Ishikawa (cell line): ENCODE measurements at regions not wholly inside any gene's neighbourhood (a gene's known extent, or its start where the extent isn't known, plus 50 kb on each side); places are given as distances from the start of the nearest gene placed in this dataset.

Source experiments
- CEBPB ChIP-seq: IDR thresholded peaks from 2 replicates; pipeline ENCODE4 v1.6.1; 2012
- CREB1 ChIP-seq: IDR thresholded peaks from 2 replicates; pipeline ENCODE4 v1.6.1; 2012; ENCODE audit warnings: low read depth
- EGR1 ChIP-seq: IDR thresholded peaks from 2 replicates; pipeline ENCODE4 v1.6.1; 2012
- EP300 ChIP-seq: IDR thresholded peaks from 2 replicates; pipeline ENCODE4 v1.6.1; 2012; ENCODE audit warnings: borderline replicate concordance
- FOXM1 ChIP-seq: IDR thresholded peaks from 2 replicates; pipeline ENCODE4 v1.6.1; 2012; ENCODE audit warnings: low read depth, borderline replicate concordance
- MAX ChIP-seq: IDR thresholded peaks from 2 replicates; pipeline ENCODE4 v1.6.1; 2012
- NFIC ChIP-seq: IDR thresholded peaks from 2 replicates; pipeline ENCODE4 v1.6.1; 2012
- RAD21 ChIP-seq: IDR thresholded peaks from 2 replicates; pipeline ENCODE4 v1.6.1; 2012; ENCODE audit warnings: low read depth
- REST ChIP-seq: IDR thresholded peaks from 2 replicates; pipeline ENCODE4 v1.6.1; 2012; ENCODE audit warnings: low read depth, mild to moderate bottlenecking
- TAF1 ChIP-seq: IDR thresholded peaks from 2 replicates; pipeline ENCODE4 v1.6.1; 2012; ENCODE audit warnings: low read depth, mild to moderate bottlenecking
- TCF12 ChIP-seq: IDR thresholded peaks from 2 replicates; pipeline ENCODE4 v1.6.1; 2012; ENCODE audit warnings: low read depth
- TEAD4 ChIP-seq: IDR thresholded peaks from 2 replicates; pipeline ENCODE4 v1.6.1; 2012
- USF1 ChIP-seq: IDR thresholded peaks from 2 replicates; pipeline ENCODE4 v1.6.1; 2012
- YY1 ChIP-seq: IDR thresholded peaks from 2 replicates; pipeline ENCODE4 v1.6.1; 2012; ENCODE audit warnings: low read depth
- ZBTB7A ChIP-seq: IDR thresholded peaks from 2 replicates; pipeline ENCODE4 v1.6.1; 2012; ENCODE audit warnings: low read depth

GRCh38 chr6:113619077-113619476, 238.1 kb upstream of the MARCKS start:
- TF ChIP-seq EP300: no peak
- TF ChIP-seq FOXM1: no peak
- no peak for TF ChIP-seq NFIC
- no peak for TF ChIP-seq MAX
- no peak for TF ChIP-seq RAD21
- TF ChIP-seq YY1: no peak
- TF ChIP-seq CEBPB: no peak
- TF ChIP-seq ZBTB7A: no peak
- TF ChIP-seq EGR1: no peak
- TF ChIP-seq TCF12: no peak
- TF ChIP-seq TAF1: no peak
- no peak for TF ChIP-seq USF1
- no peak for TF ChIP-seq REST
- TF ChIP-seq CREB1: no peak
- TF ChIP-seq TEAD4: no peak

GRCh38 chr6:113620386-113620785, 236.8 kb upstream of the MARCKS start:
- TF ChIP-seq CREB1 (no peak), RAD21 (no peak), EGR1 (no peak), CEBPB (no peak), USF1 (no peak), EP300 (no peak), NFIC (no peak), TAF1 (no peak), YY1 (no peak), FOXM1 (no peak), ZBTB7A (no peak), REST (no peak), TEAD4 (no peak), TCF12 (no peak), MAX (no peak)

GRCh38 chr6:113622254-113622653, 234.9 kb upstream of the MARCKS start:
- TF ChIP-seq EP300 (no peak), ZBTB7A (no peak)

GRCh38 chr6:113623129-113623528, 234.0 kb upstream of the MARCKS start:
- TF ChIP-seq EGR1: no peak
- TF ChIP-seq USF1: no peak
- no peak for TF ChIP-seq TEAD4
- TF ChIP-seq ZBTB7A: no peak

- TF ChIP-seq REST: no peak
- TF ChIP-seq ZBTB7A: no peak
- no peak for TF ChIP-seq TAF1
- no peak for TF ChIP-seq TCF12
- TF ChIP-seq CREB1: no peak
- TF ChIP-seq USF1: no peak
- no peak for TF ChIP-seq TEAD4
- no peak for TF ChIP-seq RAD21
- no peak for TF ChIP-seq EGR1
- no peak for TF ChIP-seq CEBPB
- TF ChIP-seq EP300: no peak
These were observed 231.3 kb upstream of the MARCKS start for GRCh38 chr6:113625850-113626249.
